ENCODE measurements at regions not wholly inside any gene's neighbourhood (a gene's known extent, or its start where the extent isn't known, plus 50 kb on each side); places are given as distances from the start of the nearest gene placed in this dataset.

DNA sequence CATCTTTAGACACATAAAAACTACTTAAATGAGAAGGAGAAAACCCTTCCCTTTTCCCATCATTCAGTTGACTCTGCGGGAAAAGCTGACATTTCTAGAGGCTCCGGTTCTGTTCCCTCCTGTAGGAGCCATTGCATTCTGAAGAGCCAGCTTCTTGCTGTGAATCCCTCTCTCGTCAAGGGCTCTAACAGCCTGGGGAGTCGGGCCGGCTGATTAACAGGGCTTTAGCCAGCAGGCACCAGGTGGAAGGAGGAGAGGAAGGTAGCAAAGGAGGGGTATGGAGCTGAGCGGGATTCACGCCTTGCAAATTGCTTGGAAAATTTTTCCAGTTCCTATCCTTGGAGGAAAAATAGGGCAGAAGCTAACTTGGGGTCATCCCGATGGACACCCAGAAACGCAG lies 108.3 kb upstream of the UBE2E1 start:
- TF ChIP-seq CTCF (IDR thresholded peaks at IDR 0.05; ENCODE audit: insufficient read depth, low read length, poor library complexity, severe bottlenecking): no peak
- TF ChIP-seq EZH2phosphoT487 (conservative IDR thresholded peaks at IDR 0.05; ENCODE audit: low read length): no peak
